H1 (cell line): ENCODE measurements at regions not wholly inside any gene's neighbourhood (a gene's known extent, or its start where the extent isn't known, plus 50 kb on each side); places are given as distances from the start of the nearest gene placed in this dataset.

Experiments
- CTCF ChIA-PET: fragments of 300-600 bp; sonication (Branson Sonifier 250); formaldehyde crosslinking; loops from one replicate; lab custom pipeline; 2021; ENCODE audit not compliant: partially characterized antibody; lab: Charles Lee
- POLR2A ChIA-PET: fragments of 300-600 bp; sonication (Branson Sonifier 250); formaldehyde crosslinking; loops from one replicate; lab custom pipeline; 2021; ENCODE audit warnings: inconsistent platforms; ENCODE audit not compliant: partially characterized antibody; lab: Charles Lee
- DNase-seq, 2 experiments: peaks; one replicate each; pipeline versions ENCODE4 v3.0.0 to v3.0.0-alpha.2; 2010 to 2022; ENCODE audit warnings: low spot score in 2 of 2, low read depth in 1 of 2, mixed read lengths in 1 of 2
- FAIRE-seq: peaks from 2 replicates; lab custom pipeline; 2011; peaks lifted over from hg19 to GRCh38; lab: Jason Lieb, UNC
- H2AFZ ChIP-seq: 2 replicates; pipeline ENCODE4 v1.8.1; 2012; ENCODE audit warnings: low read length, inconsistent platforms
- H2AK5ac ChIP-seq: 2 replicates; pipeline ENCODE4 v1.6.1; 2013; ENCODE audit warnings: low read depth, low read length
- H2BK120ac ChIP-seq: replicated peaks from 2 replicates; pipeline ENCODE3; 2013; ENCODE audit warnings: low read depth, low read length, inconsistent platforms
- H2BK12ac ChIP-seq: 2 replicates; pipeline ENCODE4 v1.6.1; 2013; ENCODE audit warnings: low read depth, low read length
- H2BK15ac ChIP-seq: 2 replicates; pipeline ENCODE4 v1.6.1; 2013; ENCODE audit warnings: low read length
- H2BK20ac ChIP-seq: 2 replicates; pipeline ENCODE4 v1.6.1; 2013; ENCODE audit warnings: low read length
- H2BK5ac ChIP-seq: 2 replicates; pipeline ENCODE4 v1.6.1; 2013; ENCODE audit warnings: low read depth, low read length
- H3K14ac ChIP-seq: 2 replicates; pipeline ENCODE4 v1.6.1; 2013; ENCODE audit warnings: inconsistent platforms; ENCODE audit not compliant: insufficient read length
- H3K18ac ChIP-seq: 2 replicates; pipeline ENCODE4 v1.6.1; 2013; ENCODE audit warnings: low read length; ENCODE audit errors: extremely low read depth
- H3K23ac ChIP-seq: 2 replicates; pipeline ENCODE4 v1.6.1; 2013; ENCODE audit warnings: inconsistent platforms; ENCODE audit not compliant: insufficient read length
- H3K23me2 ChIP-seq: 2 replicates; pipeline ENCODE4 v1.6.1; 2013; ENCODE audit warnings: low read depth, low read length
- H3K27ac ChIP-seq: 2 replicates; pipeline ENCODE4 v1.6.1; 2011; ENCODE audit warnings: low read depth, low read length, inconsistent platforms
- H3K27me3 ChIP-seq, 4 experiments: replicated peaks in 1 of 4; 1 replicate in 1 of 4; 2 replicates in 3 of 4; pipeline versions ENCODE4 v1.6.1 to v1.8.1; 2011 to 2013; ENCODE audit warnings: low read length in 3 of 4, mild to moderate bottlenecking in 3 of 4, inconsistent platforms in 2 of 4, mixed read lengths in 2 of 4, moderate library complexity in 1 of 4; ENCODE audit not compliant: control insufficient read depth in 3 of 4, insufficient read depth in 3 of 4; ENCODE audit errors: extremely low read depth in 1 of 4
- H3K36me3 ChIP-seq, 4 experiments: 2 replicates each; pipeline versions ENCODE4 v1.6.1 to v1.8.1; 2011 to 2013; ENCODE audit warnings: mild to moderate bottlenecking in 4 of 4, low read length in 3 of 4, moderate library complexity in 2 of 4, control low read depth in 1 of 4, inconsistent platforms in 1 of 4; ENCODE audit not compliant: insufficient read depth in 4 of 4, control insufficient read depth in 2 of 4
- H3K4ac ChIP-seq: replicated peaks from 2 replicates; pipeline ENCODE3; 2013; ENCODE audit warnings: low read length, low read depth, mixed read lengths, inconsistent platforms; ENCODE audit not compliant: insufficient read length
- H3K4me1 ChIP-seq, 4 experiments: replicated peaks in 1 of 4; 1 replicate in 1 of 4; 2 replicates in 3 of 4; pipeline versions ENCODE4 v1.6.1 to v1.8.1; 2011 to 2013; ENCODE audit warnings: low read length in 3 of 4, inconsistent platforms in 2 of 4, mixed read lengths in 1 of 4; ENCODE audit not compliant: insufficient read depth in 4 of 4, control insufficient read depth in 3 of 4
- H3K4me2 ChIP-seq, 2 experiments: 2 replicates each; pipeline versions ENCODE4 v1.6.1 to v1.8.1; 2011 to 2013; ENCODE audit warnings: low read depth in 2 of 2, low read length in 2 of 2, control low read depth in 1 of 2, inconsistent platforms in 1 of 2, mild to moderate bottlenecking in 1 of 2; ENCODE audit not compliant: insufficient read depth in 1 of 2
- H3K4me3 ChIP-seq, 4 experiments: fragments of 200-600, 300-600 bp in 1 of 4; sonication (generic), shearing (Covaris generic), sonication (Bioruptor Twin) in 1 of 4; 2 replicates each; pipeline versions ENCODE4 v1.5.1 to v1.8.1; 2011 to 2016; ENCODE audit warnings: low read length in 4 of 4, low read depth in 3 of 4, control low read depth in 2 of 4, inconsistent platforms in 2 of 4, mild to moderate bottlenecking in 2 of 4, mixed read lengths in 1 of 4, moderate library complexity in 1 of 4; ENCODE audit not compliant: insufficient read depth in 2 of 4; ENCODE audit errors: extremely low read depth in 1 of 4
- H3K56ac ChIP-seq: replicated peaks from 2 replicates; pipeline ENCODE3; 2013; ENCODE audit warnings: low read depth, mild to moderate bottlenecking, mixed read lengths, low read length, inconsistent platforms; ENCODE audit not compliant: insufficient read length
- H3K79me1 ChIP-seq: 2 replicates; pipeline ENCODE4 v1.6.1; 2013; ENCODE audit warnings: low read depth, low read length, control low read depth
- H3K79me2 ChIP-seq, 2 experiments: 2 replicates each; pipeline versions ENCODE4 v1.6.1 to v1.8.1; 2012 to 2013; ENCODE audit warnings: low read length in 2 of 2, mild to moderate bottlenecking in 2 of 2, inconsistent platforms in 1 of 2; ENCODE audit not compliant: insufficient read depth in 2 of 2, control insufficient read depth in 1 of 2
- H3K9ac ChIP-seq, 4 experiments: replicated peaks in 1 of 4; 1 replicate in 1 of 4; 2 replicates in 3 of 4; pipeline versions ENCODE4 v1.6.1 to v1.8.1; 2011 to 2013; ENCODE audit warnings: low read depth in 3 of 4, low read length in 3 of 4, control low read depth in 2 of 4, mild to moderate bottlenecking in 2 of 4, moderate library complexity in 2 of 4, inconsistent platforms in 1 of 4; ENCODE audit errors: extremely low read depth in 1 of 4
- H3K9me3 ChIP-seq, 2 experiments: 2 replicates each; pipeline versions ENCODE4 v1.6.1 to v1.8.1; 2012 to 2013; ENCODE audit warnings: mild to moderate bottlenecking in 2 of 2, moderate library complexity in 2 of 2, control low read depth in 1 of 2, inconsistent platforms in 1 of 2, low read depth in 1 of 2, low read length in 1 of 2, mixed read lengths in 1 of 2; ENCODE audit not compliant: insufficient read depth in 2 of 2
- H4K20me1 ChIP-seq, 2 experiments: replicated peaks in 1 of 2; 2 replicates each; pipeline versions ENCODE3 to v1.8.1; 2011 to 2013; ENCODE audit warnings: inconsistent platforms in 2 of 2, low read length in 2 of 2, mild to moderate bottlenecking in 1 of 2; ENCODE audit not compliant: insufficient read depth in 2 of 2, control insufficient read depth in 1 of 2
- H4K5ac ChIP-seq: 2 replicates; pipeline ENCODE4 v1.6.1; 2013; ENCODE audit warnings: low read length, low read depth, mixed read lengths, inconsistent platforms; ENCODE audit not compliant: insufficient read length
- H4K8ac ChIP-seq: 2 replicates; pipeline ENCODE4 v1.8.0; 2013; ENCODE audit warnings: mild to moderate bottlenecking, moderate library complexity, low read length, inconsistent platforms; ENCODE audit not compliant: insufficient read depth; ENCODE audit errors: extremely low read depth
- H4K91ac ChIP-seq: replicated peaks from 2 replicates; pipeline ENCODE3; 2013; ENCODE audit warnings: low read length, mixed read lengths, inconsistent platforms; ENCODE audit not compliant: insufficient read length
- CEBPB ChIP-seq: IDR thresholded peaks from 2 replicates; pipeline ENCODE4 v1.6.1; 2012; ENCODE audit warnings: low read depth, low read length
- CREB1 ChIP-seq: IDR thresholded peaks from 2 replicates; pipeline ENCODE4 v1.6.1; 2012; ENCODE audit warnings: inconsistent platforms
- CTBP2 ChIP-seq: IDR thresholded peaks from 2 replicates; pipeline ENCODE4 v1.7.0; 2011; ENCODE audit warnings: borderline replicate concordance, mild to moderate bottlenecking, moderate library complexity, mixed read lengths, low read length; ENCODE audit not compliant: insufficient read depth, insufficient read length
- EZH2 ChIP-seq: fragments of 200-600 bp; sonication (generic); IDR thresholded peaks from 2 replicates; pipeline ENCODE4 v1.7.1; 2012; ENCODE audit warnings: low read depth, mild to moderate bottlenecking, moderate library complexity, low read length, inconsistent platforms; ENCODE audit not compliant: severe bottlenecking
- GTF2F1 ChIP-seq: IDR thresholded peaks from 2 replicates; pipeline ENCODE4 v1.6.1; 2012; ENCODE audit warnings: low read depth, low read length, improper control_type of control experiment, borderline replicate concordance
- HDAC6 ChIP-seq: IDR thresholded peaks from one replicate; pipeline ENCODE4 v1.7.1; 2012; ENCODE audit warnings: low read depth, mild to moderate bottlenecking, inconsistent platforms, low read length, moderate library complexity
- MAFK ChIP-seq: IDR thresholded peaks from 2 replicates; pipeline ENCODE4 v1.6.1; 2012; ENCODE audit warnings: low read depth, mild to moderate bottlenecking, improper control_type of control experiment, low read length
- NANOG ChIP-seq: IDR thresholded peaks from 2 replicates; pipeline ENCODE4 v1.6.1; 2011; ENCODE audit warnings: low read length, low read depth, mild to moderate bottlenecking, inconsistent platforms; ENCODE audit not compliant: insufficient read depth, poor library complexity, severe bottlenecking
- POLR2AphosphoS5 ChIP-seq: IDR thresholded peaks from 2 replicates; pipeline ENCODE4 v1.6.1; 2011; ENCODE audit warnings: low read depth, low read length
- WGBS, 2 experiments: shearing (Covaris generic) in 1 of 2; methylation state at CpG; one replicate each; pipeline versions ENCODE4 v1.1.6 to v1.1.7; 2013 to 2015; ENCODE audit warnings: low lambda C conversion rate in 2 of 2, mixed read lengths in 2 of 2, inconsistent platforms in 1 of 2, low coverage in 1 of 2, missing lambda C conversion rate in 1 of 2; ENCODE audit not compliant: insufficient replicate concordance in 2 of 2, insufficient coverage in 1 of 2, insufficient read length in 1 of 2; ENCODE audit errors: extremely low coverage in 1 of 2, missing lambda C conversion rate in 1 of 2; 5-methylcytosine and 5-hydroxymethylcytosine counted together
- TF ChIP-seq, protein P1 (sequence below): IDR thresholded peaks from 2 replicates; pipeline ENCODE4 v1.6.1; 2011; ENCODE audit warnings: low read length, improper control_type of control experiment

DNA sequence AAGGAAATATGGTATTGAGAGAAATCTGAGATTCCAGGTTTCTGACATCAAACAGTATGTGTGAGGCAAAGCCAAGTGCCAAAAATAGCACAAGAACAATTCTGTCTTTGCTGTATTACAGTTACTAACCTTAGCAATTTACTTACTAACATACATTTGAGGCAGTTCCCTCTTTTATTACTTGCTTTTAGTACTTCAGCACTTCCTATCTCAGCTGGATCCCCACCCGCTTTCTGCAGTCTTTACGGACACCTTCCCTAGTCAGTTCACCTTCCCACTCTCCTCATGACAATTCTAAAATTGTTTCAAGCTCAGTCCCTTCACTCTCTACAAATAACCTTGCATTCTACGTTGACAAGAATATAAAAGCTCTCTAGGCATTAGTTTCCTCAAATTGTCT lies 79.2 kb downstream of the ELAPOR2 start:
- no peak overlapping the region for H2BK120ac ChIP-seq
- H2AK5ac ChIP-seq, result no peak overlapping the region
- no peaks in the 10 kb centered on the region; the same call in 1 of the 2 replicates for H3K23me2 ChIP-seq
- peaks cover 3 to 66% of the 10 kb centered on the region in 2 experiments; a peak in 2 of 4 replicates for H3K79me2 ChIP-seq
- peaks cover 0 to 3% of the 10 kb centered on the region in 2 experiments; a peak in 1 of 4 replicates for H3K9me3 ChIP-seq
- H3K4ac ChIP-seq, result no peak overlapping the region
- 93% methylated on average over 3 of the region's 3 CpGs; no CpG with 5 or more reads in 1 of the 2 experiments for WGBS, 2 experiments
- no peak overlapping the region for H3K4me2 ChIP-seq
- no peak overlapping the region for H2AFZ ChIP-seq
- no peak overlapping the region for H3K14ac ChIP-seq
- no peak overlapping the region for H2BK12ac ChIP-seq
- no peak overlapping the region for H4K5ac ChIP-seq
- H3K23ac ChIP-seq, result no peak overlapping the region
- H2BK20ac ChIP-seq, result no peak overlapping the region
- POLR2A ChIA-PET, result no interaction called here
- peaks cover 3% of the 10 kb centered on the region; the same call in 1 of the 2 replicates for H3K79me1 ChIP-seq
- H3K36me3 ChIP-seq, result no peaks in the 10 kb centered on the region
- no peak overlapping the region for H3K9ac ChIP-seq
- H3K27me3 ChIP-seq, result no peaks in the 10 kb centered on the region
- no peak overlapping the region for H4K91ac ChIP-seq
- peaks cover 0 to 4% (median 0%) of the 10 kb centered on the region in 4 experiments; a peak in 1 of 7 replicates for H3K4me1 ChIP-seq
- H3K27ac ChIP-seq, result no peak overlapping the region
- peaks cover 0 to 2% of the 10 kb centered on the region in 2 experiments for H4K20me1 ChIP-seq
- FAIRE-seq (no peak), DNase-seq (no peak)
- no peak overlapping the region for H2BK5ac ChIP-seq
- TF ChIP-seq CTBP2 (no peak), MAFK (no peak), GTF2F1 (no peak), CREB1 (no peak), CEBPB (no peak), POLR2AphosphoS5 (no peak), HDAC6 (no peak), NANOG (no peak), EZH2 (no peak)
- TF ChIP-seq, protein P1, sequence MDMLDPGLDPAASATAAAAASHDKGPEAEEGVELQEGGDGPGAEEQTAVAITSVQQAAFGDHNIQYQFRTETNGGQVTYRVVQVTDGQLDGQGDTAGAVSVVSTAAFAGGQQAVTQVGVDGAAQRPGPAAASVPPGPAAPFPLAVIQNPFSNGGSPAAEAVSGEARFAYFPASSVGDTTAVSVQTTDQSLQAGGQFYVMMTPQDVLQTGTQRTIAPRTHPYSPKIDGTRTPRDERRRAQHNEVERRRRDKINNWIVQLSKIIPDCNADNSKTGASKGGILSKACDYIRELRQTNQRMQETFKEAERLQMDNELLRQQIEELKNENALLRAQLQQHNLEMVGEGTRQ, result no peak
- H3K4me3 ChIP-seq, result no peak overlapping the region
- no peak overlapping the region for H2BK15ac ChIP-seq
- no peak overlapping the region for H4K8ac ChIP-seq
- H3K56ac ChIP-seq, result no peak overlapping the region
- CTCF ChIA-PET, result interaction anchor here (0.7 to 3.5 kb wide), 5 partner anchors 13 to 168 kb away, joined by 3 to 8 read pairs (median 4); no protein-coding TSS in a partner anchor
- no peak overlapping the region for H3K18ac ChIP-seq
